Suppressor macrophage treated with lipopolysaccharide for 1 hour (primary cell): ENCODE measurements at regions not wholly inside any gene's neighbourhood (a gene's known extent, or its start where the extent isn't known, plus 50 kb on each side); places are given as distances from the start of the nearest gene placed in this dataset.

ENCODE experiments used
- DNase-seq, 3 donors: peaks; one replicate each; pipeline ENCODE4 v3.0.0-alpha.2; 2020 to 2022

DNA sequence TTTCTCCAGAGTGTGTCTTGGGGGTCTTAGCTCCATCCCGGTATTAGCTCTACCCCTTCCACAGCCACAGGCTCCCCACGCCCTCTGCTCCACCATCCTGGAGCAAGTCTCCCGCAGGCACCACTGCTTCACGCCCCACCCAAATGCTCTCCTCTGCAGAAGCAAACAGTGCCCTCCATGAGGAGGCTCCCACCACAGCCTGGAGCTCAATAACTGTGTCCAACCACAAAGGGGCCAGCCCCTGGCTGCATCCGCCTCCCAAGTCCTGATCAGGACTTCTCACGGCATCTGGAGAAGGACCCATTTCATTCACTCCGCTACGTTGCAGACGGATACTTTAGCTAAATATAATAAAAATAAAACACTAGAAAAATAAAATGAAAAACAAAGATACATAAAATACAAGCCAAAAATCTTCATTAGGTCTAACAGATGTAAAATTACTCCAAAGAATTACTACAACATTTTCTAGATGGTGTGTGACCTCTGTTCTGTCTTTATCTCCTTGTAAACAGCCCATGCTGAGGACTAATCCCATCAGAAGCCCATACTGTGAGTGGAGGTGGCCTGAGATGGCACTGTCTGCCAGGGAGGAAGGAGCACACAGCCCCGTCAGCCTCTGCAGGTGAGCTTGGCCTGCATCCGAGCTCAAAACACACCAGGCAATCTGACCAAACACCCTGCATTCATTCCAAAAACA lies 210.8 kb upstream of the RAB6C start:
- no peak for DNase-seq

DNA sequence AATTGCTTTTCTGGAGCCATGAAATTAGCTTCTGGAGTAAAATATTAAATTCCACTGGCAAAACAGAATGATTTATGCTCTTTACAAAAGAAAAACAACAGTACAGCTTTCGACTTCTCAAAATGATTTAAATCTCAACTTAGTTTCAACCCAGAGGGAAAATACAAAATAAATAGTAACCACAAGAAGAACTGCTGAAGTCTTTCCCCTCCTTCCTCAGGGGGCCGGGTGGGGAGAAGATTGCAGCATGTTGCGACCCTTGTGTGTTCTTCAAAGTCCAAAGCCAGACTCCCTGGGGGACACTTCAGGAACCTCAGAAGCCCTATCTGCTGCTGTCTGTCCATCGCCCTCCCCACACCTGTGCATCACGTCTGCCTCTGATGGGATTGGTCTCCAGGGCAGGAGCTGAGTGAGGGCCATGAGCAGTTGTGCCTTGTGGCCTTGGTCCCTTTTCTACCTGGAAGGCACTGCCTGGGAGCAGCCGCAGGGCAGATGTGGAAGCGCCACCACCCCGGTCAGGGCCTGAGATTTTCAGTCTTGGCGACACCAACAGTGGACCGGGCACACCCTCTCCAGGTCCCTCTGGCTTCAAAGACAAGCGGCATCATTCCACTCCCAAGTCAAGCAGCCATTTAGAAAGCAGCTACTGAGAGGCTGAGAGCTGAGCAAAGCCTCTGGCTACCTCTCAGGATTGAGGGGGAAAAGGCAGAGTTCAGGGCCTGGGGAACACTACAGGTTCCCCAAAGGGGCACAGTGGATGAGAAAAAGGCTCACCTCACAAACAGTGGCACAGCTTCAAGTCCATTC lies 210.1 kb upstream of the RAB6C start:
- DNase-seq = no peak

DNA sequence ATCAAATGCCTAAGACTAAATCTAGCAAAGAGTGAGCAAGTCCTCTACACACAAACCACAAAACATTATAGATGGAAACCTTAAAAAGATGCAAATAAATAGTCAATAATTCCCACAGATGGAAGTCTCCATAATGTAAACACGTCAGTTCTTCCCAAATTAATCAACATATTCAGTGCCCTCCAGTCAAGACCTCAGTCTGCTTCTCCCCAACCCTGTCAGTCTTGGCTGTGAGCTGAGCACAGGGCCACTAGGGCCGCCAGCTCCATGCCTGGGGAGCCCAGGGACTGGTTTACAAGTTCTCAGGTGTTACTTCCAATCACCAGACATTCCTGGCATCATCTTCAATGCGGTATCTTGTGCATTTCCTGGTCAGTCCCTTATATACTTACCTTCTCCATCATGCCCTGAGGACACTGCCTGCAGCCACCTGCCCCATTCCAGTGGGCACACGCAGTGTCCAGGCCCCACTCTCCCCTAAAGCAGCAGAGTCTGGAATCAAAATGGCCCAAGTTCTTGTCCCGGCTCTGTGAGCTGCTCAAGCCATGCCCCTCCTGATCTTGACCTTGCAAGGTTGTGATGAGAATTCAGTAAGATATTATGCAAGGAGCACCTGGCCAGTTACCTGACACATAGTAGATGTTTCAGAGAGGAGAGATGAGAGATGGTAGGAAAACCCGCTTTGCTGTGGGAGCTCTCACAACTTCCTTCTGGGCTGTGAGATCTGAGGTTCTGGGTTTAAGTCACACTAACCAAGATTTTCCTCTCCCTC lies 207.9 kb upstream of the RAB6C start:
- no peak for DNase-seq

DNA sequence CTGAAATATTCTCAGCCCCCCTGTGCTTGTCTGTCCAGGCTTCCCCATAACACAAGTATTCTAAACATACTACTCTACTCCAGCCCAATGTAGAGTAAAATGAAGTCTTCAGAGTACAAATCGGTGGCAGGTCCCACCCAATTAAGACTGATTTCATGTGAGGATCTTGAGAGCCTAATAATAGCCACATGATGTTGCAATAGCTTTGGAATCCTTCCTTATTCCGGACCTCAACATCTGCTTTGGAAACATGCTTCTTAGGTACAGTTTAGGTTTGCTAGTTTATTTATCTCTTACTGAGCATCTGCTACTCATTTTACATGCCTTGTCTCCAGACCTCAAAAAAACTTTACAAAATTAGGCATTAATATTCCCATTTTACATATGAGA lies 207.3 kb upstream of the RAB6C start:
- no peak for DNase-seq

DNA sequence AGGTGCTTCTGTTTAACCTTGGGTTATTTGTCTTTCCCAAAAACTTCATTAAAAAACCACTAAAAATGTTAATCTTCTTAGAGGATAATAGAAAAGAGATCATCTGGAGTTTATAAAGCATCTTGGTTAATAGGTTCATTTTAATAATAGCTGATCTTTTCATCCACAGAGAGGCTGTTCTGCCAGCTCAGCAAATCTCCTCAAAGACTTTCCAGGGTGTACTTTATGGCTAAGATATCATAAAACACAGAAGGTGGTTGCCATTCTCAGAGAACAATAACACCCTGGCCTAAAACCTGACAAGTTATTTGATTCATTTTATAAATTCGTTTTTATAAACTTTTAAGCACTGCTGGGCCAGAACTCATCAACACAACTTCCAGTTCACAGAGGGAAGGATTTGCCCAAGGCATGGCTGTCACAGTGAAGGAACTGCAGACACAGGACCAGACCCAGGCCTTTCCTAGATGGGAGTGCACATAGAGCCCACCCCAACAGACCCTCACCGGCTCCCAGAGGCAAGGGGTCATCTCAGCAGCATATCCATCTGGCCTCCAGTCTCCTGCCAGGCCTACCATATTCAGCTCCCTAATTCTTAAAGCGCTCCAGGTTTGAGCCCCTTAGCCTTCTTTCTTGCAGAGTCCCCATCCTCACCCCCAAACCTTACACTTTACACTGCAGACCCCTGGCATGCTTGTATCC lies 203.4 kb upstream of the RAB6C start:
- no peak for DNase-seq

DNA sequence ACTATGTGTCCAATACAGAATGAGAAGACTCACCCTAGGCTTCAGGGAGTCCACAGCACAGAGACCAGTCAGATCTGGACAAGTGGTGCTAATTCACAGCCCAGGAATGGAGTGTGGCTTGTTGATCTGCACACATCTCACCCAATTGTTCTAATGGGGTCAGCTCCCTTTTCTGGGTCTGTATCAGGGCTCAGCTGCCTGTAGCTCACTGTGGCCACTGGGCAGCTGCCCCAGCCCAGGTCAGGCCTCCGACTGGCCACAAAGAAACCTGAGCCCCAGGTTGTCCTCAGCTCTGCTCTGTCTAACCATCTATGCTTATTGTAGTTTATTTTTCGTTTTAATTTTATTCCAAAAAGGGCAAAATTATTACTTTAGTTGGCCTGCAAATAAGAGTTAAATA lies 202.3 kb upstream of the RAB6C start:
- DNase-seq = no peak

DNA sequence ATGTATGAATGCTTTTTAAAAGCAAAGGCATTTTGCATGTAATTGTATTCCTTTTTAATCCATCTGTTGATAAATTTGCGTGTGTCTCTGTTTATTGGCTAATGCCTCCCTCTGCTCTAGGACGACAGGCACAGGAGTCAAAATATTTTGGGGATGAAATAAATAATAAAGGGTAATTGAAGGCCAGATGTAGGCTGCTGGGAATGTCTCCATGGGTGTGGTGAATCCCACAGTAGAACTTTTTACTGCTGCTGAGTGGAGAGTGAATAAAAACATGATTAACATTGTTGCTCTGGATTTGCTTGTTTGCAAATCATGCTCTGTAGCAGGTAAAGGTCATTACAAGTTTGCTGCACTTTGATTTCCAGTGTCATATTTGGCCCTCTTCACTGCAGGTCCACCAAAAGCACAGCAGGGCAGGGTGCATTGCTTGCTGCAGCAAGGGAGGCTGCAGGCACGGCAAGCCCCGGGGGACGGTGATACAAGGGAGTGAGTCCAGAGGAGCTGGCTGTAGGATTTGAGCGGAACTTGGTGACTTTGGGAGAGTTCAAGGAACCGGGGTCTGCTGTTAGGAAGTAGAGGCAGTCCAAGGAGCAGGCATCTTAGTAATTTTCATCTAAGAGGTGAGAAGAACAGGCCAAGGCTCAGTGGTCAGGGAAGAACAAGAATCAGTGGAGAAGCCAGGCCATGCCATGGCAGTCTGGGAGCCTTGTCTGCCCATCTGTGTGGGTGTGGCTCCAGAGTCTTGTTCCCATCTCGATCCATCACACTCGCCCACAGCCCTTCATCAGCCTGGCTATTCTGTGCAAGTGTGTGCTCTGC lies 201.5 kb upstream of the RAB6C start:
- DNase-seq = no peak

DNA sequence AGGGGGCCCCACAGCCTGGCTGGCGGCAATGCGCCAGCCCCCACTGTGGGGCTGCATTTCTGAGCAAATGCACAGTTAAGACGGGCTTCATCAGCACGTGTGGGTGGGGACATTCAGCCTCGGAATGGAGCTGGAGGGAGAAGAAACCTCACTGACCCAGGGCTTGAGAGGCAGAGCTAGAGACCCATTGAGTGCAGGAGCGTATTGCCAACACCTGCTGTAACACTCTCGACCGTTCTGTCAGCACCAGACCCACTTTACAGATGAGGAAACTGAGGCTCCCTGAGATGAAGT lies 200.9 kb upstream of the RAB6C start:
- no peak for DNase-seq

DNA sequence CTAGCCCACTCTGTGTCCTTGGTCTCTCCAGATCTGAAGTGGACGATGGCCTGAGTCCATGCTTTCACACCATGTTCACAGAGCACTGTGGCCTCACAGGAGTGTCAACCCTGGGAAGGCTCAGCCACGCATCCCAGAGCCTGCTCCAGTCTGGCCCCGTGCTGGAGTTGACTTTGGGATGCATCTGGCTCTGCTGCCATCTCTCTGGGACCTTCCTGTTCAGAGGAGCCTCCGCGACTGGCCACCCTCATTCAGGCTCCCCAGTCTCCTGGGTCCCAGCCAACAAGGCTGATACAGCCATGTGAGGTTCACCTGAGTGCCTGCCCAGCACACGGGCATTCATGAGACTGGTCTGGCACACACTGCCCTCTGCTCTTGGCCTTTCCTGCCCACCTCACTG lies 199.7 kb upstream of the RAB6C start:
- DNase-seq = no peak

DNA sequence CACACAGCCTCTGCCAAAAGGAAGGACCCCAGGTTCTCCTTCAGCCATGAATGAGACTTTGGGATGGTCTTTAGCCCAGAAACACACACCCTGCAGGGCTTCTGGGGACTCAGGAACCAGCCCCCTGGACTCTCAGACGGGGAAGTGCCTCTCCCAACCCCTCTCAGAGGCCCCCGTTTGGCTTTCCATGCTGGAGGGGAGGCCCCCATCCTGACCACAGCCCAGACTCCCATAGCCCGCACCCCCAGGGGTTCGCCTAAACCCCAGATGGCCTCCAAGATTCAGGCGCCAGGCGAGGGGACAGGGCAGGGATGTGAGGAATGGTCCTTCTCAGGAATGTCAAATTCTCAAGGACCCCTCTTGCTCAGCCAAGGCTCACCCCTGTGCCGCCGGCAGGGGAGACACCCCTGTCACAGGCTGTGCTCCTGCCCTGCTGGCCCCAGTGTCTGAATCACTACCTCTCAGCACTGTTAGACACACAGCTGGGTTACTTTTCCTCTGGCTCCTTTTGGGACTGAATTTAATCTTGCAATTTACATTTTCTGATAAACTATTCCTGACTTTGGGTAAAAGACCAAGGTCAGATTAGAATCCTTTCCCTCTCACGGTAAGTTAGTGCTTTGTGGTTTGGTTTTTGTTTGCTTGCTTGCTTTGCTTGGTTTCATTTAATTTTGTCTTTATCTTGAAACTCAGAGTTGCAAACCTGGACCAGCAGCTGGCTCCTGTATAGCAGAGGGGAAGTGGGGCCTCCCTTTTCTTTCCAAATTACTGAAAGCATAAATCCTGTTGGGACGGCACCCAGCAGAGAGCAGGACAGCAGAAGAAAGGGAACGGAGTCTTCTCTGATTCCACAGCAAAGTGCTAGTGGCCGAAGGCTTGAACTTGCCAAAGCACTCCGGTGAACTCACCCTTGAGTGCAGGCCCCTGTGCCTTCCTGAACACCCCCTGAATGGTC lies 198.9 kb upstream of the RAB6C start:
- no peak for DNase-seq

DNA sequence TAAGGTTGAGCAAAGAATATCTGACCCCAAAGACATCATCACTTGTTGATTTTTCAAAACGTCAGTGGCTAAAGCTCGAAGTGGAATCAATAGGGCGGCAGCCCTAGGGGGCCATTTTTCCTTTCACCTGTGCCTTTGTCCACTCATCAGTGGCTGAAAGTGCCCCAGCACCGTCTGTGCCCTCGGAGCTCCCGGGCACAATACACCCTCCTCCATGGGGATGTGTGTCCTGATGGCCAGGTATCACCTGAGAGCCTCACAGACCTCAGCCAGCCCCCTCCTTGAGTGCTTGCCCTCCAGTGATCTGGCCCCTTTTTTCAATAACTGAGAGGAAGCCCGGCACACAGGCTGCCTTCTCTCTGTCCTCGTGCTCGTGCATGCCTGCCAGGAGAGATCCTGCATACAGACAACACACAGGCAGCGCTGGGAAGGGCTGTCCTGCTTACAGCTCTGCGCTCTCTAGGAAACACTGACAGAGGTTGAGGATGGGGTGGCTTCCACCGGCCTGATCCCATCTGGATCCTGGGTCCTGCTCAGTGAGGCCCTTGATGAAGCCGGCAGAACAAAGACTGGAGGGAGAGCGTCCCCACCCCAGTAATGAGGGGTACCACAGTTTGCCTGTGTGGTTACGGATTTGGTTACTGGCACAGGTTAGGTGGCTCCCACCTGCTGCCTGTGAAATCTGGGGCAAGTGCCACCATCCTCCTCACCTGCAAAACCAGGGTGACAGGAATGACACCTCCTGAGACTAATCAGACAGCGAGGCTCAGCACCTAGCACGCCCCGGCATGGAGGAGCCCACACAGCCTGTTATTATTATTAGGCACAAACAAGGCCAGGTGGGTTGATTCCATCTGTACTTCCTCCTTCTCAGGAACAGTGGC lies 197.5 kb upstream of the RAB6C start:
- DNase-seq = no peak

DNA sequence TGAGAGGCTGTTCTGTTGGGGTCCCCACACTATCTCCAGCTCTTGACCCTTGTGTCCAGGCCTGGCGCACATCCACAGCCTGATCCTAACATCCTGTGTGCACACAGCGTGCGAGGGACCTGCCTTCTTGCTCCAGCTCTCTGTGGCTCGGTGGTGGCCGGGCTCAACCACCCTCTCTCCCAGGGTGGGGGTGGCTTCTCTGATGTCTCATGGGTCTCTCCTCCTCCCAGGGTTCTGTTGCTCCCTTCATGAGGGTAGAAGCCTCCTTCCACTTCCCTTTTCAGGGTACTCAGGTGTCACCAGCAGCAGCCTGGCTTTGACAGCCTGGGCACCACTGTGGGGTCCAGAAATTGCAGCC lies 196.9 kb upstream of the RAB6C start:
- no peak for DNase-seq

DNA sequence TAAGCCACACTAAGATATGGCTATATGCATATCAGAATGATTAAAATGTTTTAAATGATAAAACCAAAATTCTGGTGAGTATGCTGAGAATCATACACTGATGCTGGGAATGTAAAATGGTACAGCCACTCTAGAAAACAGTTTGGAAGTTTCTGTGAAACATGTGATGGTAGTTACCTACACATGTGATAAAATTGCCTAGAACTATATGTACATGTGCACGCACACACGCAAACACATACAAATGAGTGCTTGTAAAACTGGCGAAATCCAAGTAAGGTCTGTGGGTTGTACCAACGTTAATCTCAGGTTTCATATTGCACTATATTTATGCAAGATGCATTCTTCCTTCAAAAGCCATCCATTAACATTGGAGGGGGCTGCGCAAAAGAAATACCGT lies 195.0 kb upstream of the RAB6C start:
- no peak for DNase-seq

DNA sequence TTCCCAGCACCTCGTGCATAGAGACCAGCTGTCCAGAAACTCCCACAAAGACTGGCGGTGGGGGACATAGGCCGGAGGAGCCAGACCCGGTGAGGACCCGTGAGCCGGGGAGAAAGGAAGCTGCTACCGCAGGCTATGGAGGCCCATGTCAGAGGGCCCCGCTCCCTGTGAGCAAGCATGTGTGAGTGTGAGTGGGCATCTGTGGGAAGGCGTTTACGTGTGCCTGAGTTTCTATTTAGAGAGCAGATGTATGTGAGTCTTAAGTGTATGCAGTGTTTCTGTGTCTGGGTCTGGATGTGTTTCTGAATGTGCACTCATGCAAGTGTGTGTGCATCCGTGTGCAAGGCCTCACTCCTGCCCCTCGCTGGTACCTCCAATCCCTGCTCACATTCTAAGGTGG lies 187.8 kb upstream of the RAB6C start:
- DNase-seq = no peak

DNA sequence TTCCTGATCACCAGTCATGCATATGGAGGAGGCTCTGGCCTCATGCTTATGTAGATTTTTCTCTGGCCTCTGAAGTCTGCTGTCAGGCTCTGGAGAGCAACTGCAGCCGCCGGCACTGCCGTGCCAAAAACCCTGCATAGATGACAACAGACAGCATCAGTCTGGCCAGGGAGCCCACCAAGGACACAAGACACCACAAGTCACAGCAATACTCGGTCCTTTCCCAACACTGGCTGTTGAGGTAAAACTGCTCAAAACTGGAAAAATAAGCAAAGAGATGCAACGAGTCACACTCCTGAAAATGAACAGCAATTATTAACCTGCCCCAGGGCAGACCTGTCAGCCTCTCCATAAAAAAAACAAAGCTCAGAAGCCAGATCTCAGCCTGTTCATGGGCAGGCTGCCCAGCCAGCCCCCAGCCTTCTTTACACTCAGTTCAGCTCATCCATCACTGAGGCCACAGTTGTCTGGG lies 186.0 kb upstream of the RAB6C start:
- DNase-seq = no peak

DNA sequence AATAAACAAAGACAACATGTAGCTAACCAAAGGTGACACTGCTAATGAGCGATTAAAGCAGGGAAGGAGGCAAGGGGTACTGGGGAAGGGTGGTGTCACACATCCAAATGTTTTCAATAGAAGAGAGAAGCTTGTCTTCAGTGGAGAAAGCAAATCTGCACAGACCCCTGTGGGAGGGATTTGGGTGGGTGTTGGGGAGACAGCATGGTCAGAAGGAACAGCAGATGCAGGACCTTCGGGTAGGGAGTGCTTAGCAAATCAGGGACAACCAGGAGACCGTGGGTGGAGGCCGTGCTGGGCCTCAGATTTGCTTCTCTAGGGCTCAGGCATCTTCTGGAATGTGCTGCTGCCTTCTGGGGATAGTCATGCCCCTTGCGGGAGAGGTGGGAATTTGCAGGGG lies 185.3 kb upstream of the RAB6C start:
- no peak for DNase-seq

DNA sequence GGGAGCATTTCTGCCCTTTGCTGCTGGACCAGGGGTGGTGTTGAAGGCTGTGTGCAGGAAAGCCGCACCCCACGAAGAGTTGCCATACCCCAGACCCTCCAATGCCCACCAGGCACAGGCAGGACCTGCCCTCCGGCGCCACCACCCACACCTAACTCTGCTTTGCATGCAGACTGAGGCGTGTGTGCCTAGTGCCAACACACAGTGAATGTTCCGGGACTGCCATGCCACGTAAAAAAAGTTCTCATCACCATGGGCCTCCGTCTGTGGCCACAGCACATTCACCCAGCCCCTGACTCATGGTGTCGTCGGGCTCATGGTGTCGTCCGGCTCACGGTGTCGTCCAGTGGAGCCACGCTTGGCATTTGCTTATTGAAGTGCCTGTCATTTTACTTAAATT lies 184.9 kb upstream of the RAB6C start:
- no peak for DNase-seq

DNA sequence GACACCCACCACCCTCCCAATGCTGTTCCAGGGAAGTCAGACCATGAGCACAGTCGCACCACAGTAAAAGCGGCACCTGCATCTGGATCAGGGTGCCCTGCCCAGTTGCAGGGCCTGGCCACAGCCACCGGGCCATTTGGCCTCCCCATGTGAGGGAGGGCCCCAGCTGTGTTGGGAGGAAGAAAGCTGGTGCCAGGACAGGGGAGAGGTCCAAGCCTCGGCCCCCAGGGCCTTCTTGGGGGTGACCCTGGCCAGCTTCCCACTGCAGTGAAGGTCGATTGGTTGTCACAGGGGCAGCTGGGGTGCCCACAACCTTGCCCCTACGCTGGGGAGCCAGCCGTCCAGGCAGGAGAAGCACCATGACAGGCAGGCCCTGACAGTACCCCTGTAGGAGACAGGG lies 183.2 kb upstream of the RAB6C start:
- DNase-seq = no peak

DNA sequence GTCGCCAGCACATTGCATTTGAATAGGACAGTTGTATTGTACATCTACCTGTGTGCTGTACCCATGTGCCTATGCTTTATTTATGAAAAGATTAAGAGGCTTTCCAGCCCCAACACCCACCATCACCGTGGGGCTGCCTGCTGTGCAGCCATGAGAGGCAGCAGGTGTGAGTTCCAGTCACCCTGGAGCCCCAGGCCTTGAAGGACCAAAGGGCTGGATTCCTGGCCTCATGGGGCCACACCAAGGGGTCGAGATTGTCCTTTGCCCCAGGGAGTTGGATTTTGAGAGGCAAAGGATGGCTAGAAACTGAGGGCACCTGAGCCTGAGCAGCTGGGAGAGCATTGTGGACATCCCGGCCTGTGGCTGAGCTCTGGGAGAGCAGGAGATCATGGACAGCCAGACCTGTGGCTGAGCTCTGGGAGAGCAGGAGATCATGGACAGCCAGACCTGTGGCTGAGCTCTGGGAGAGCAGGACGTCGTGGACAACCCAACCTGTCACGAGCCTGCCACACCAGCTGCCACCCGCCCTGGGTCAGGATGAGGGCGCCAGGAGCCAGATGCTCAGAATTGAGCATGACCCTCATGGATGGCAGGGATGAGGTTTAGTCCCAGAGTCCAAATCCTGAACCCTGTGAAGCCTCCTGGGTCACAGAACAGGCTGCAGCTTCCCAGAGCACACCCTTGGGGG lies 182.5 kb upstream of the RAB6C start:
- DNase-seq = no peak
